Inferior parietal cortex (tissue), 1 donor: ENCODE measurements at regions not wholly inside any gene's neighbourhood (a gene's known extent, or its start where the extent isn't known, plus 50 kb on each side); places are given as distances from the start of the nearest gene placed in this dataset.
"Not testable (repeated sequence)": the region's sequence is repeated elsewhere in the genome, so short reads cannot be mapped to it uniquely, and the experiment has no call there.

Experiments
- DNase-seq: peaks from one replicate; pipeline ENCODE4 v3.0.0-alpha.2; 2016; ENCODE audit errors: extremely low spot score

DNA sequence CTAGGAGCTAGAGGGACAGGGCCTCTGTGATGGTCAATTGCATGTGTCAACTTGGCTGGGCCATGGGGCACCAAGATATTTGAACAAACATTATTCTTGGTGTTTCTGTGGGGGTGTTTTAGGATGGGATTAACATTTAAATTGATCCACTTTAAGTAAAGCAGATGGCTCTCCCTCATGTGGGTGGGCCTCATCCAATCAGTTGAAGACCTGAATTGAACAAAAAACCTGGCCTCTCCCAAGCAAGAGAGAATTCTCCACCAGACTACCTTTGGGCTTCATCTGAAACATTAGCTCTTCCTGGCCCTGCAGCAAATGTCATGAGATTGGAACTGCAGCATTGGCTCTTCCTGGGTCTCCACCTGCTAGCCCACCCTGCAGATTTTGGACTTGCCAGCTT is 207.1 kb upstream of the ATP6AP2 start:
- DNase-seq = no peak

DNA sequence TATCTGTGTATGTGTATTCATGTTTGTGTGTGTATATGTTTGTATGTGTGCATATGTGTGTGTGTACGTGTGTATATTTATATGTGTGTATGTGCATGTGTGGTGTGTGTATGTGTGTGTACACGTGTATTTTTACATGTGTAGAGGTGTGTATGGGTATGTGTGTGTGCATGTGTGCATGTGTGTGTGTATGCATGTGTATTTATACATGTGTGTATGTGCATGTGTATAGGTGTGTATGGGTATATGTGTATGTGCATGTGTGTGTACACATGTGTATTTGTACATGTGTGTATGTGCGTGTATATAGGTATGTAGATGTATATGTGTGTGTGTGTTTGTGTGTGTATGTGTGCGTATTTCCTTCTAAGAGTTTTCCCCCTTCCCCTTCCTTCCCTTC is 207.7 kb upstream of the ATP6AP2 start:
- no peak for DNase-seq

DNA sequence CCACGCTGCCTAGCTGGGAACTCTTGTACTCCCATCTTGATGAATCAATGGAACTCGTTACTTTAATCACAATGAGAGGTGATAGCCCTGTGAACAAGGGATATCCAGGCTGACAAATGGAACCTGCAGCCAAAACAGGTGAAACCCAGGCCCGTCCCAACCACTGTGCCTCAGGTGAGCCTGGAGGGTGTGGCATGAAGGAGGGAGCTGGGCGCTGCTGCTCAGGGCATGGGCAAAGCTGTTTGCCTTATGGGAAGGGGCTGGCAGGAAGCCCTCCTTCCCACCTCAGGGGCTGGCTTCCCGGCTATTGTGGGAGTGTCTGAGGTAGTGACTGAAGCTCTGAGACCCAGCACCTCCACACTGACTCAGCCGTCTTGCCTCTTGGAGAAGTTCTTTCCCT is 209.4 kb upstream of the ATP6AP2 start:
- DNase-seq = no peak

DNA sequence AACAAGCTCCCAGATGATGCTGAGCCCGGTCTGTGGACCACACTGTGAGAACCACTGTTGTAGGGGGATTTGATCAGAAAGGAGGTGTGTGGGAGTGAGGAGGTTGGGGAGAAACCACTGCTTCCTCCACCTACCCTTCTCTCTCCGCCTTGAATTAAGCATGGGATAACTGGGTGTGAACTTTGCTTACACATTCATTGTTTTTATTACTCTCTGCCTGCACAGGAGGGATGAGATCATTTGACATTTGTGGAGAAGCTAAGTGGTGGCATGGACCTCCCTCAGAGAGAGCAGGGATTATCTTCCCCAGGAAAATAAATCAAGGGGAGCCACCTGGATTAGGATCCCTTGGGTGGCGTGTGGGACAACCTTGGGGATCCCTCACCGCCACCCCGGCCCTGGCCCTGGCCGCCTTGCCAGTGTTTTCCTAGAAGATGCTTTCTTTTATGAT is 212.1 kb upstream of the ATP6AP2 start:
- no peak for DNase-seq

GRCh38 chrX:40366661-40367060 is 214.1 kb upstream of the ATP6AP2 start:
- no peak for DNase-seq

- not testable (repeated sequence) for DNase-seq
These were observed 218.5 kb upstream of the ATP6AP2 start for GRCh38 chrX:40362291-40362690.

- no peak for DNase-seq
These were observed 220.2 kb upstream of the ATP6AP2 start for GRCh38 chrX:40360557-40360956.

- DNase-seq = no peak
These were observed 221.2 kb upstream of the ATP6AP2 start for GRCh38 chrX:40359593-40359992.

DNA sequence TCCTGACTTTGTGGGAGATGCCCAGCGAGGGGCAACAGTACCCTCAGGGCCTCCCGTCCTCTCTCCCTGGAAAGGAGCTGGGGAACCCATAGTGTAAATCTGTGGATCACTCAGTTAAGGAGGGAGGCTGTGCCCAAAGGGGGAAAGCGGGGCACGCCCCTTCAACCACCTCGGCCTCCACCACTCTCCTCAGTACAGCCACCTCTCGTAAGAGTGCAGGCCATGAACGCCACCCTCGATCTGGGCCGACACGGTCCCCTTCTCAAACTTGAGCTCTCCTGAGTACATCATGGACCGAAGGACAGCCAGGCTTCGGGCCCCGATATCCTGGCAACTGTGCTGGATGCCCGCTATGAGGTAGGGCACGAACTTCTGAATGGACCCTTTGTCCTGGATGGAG is 221.8 kb upstream of the ATP6AP2 start:
- no peak for DNase-seq

DNA sequence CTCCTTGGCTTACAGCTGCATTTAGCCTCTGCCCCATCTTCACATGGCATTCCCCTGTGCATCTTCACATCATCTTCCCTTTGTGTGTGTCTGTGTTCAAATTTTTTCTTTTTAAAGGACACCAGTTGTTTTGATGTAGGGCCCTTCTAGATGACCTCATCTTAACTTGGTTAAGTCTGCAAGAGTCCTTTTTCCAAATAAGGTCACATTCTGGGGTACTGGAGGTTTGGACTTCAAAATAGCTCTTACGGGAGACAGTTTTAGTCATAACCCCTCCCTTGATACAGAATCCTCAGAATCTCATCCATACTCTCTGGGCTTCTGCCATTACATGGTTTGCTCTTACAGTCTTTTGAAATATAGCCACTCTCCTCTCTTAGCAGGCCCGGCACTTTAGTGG is 231.5 kb upstream of the ATP6AP2 start:
- DNase-seq = no peak

DNA sequence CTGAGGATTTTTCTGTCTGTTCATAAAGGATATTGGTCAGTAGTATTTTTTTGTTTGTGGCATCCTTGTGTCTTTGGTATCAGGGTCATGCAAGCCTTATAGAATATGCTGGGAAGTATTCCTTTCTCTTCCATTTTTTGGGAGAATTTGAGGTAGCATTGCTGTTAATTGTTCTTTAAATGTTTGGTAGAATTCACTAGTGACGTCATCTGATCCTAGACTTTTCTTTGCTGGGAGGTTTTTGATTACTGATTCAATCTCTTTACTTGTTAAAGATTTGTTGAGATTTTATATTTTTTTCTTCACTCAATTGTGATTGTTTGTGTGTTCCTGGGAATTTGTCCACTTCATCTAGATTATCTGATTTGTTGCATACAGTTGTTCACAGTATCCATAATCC is 234.4 kb upstream of the ATP6AP2 start:
- DNase-seq = no peak

- no peak for DNase-seq
These were observed 237.5 kb upstream of the ATP6AP2 start for GRCh38 chrX:40343319-40343718.

DNA sequence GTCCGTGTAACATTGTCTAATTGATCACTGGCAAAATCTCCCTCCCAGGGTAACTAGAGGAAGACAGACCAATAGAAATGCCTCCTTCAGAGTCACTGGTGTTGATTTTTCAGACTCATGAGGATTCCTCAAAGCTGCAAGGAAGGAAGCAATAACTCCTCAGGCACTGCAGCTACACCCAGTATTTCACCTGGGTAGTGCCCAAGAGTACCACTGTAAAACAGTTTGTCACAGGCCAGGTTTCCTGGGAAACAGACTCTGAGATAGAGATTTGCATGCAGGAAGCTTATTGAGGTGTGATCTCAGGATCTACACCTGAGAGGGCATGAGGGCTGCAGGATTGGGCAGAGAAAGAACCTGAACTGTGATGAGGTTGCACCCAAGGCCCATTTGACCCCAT is 240.7 kb upstream of the ATP6AP2 start:
- DNase-seq = no peak

- DNase-seq = no peak
These were observed 235.6 kb upstream of the BCOR start for GRCh38 chrX:40333344-40333743.

- DNase-seq = no peak
These were observed 234.0 kb upstream of the BCOR start for GRCh38 chrX:40331762-40332161.

GRCh38 chrX:40331353-40331752 is 233.6 kb upstream of the BCOR start:
- DNase-seq = no peak

DNA sequence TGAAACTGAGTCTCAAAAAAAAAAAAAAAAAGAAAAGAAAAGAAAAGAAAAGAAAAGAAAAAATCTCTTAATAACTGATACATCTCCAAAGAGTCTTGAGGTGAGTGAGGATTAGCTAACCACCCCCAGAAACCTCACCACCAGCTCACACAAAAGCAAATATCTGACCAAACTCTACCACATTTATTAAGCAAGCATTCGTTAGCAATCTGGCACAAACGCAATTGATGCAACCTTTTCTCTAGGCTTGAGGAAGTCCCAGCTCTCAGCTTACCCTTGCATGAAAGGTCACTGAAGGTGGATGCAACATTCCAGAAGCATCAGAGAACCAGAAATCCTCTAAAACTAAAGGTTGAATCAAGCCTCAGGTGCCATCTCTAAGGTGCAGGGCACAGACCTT is 231.9 kb upstream of the BCOR start:
- DNase-seq = no peak

DNA sequence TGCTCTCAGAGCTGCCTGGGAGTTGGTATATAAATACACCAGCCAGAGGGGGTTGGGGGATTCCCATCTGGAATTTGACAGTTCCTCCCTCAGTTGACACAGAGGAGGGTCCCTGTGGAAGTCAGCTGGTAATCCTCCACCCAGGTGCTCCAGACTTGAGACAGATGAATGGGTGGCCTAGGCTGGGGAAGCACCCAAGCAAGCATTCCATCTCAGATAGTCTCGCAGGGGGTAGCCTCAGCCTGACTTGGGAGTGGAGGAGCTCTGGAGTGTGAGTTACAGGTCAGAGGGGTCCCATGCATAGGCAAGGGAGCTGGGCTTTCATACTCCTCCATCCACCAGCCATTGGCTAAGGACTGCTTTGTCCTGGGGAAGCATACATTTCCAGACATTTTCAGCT is 229.3 kb upstream of the BCOR start:
- DNase-seq = no peak

GRCh38 chrX:40326186-40326965 is 228.6 kb upstream of the BCOR start:
- DNase-seq = no peak

DNA sequence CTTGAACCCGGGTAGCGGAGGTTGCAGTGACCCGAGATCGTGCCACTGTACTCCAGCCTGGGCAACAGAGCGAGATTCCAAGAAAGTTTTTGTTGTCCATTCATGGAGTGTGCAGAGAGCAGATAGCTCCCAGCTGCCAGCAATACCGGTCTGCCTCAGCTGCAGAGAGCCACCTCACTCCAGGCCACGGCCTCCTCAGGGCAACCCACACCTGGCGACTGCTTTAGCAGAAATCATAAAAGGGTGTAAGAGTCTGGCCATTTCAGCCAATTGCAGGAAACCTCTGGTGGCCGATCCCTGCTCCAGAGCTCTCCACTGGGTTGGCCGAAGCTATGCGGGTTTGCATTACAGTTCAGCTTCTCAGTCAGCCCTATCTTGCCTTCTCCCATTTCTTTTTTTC is 227.4 kb upstream of the BCOR start:
- no peak for DNase-seq

DNA sequence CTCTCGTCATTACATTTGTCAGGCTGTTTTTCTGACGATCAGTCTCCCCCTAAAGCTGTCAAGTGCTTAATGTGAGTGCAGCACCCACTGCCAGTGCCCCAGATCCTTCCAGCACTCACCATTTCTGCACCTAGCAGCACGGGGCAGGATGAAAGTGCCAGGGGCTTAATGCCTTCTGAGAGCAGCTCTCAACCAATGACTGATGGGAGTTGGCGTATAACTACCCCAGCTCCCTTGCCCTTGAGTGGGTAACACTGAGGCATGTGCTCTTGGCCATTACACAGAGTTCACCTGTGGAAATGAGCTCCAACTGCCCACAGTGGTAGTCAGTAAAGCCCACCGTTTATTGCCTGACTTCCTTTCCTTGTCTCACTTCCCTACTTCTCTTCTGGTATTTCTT is 226.2 kb upstream of the BCOR start:
- no peak for DNase-seq

DNA sequence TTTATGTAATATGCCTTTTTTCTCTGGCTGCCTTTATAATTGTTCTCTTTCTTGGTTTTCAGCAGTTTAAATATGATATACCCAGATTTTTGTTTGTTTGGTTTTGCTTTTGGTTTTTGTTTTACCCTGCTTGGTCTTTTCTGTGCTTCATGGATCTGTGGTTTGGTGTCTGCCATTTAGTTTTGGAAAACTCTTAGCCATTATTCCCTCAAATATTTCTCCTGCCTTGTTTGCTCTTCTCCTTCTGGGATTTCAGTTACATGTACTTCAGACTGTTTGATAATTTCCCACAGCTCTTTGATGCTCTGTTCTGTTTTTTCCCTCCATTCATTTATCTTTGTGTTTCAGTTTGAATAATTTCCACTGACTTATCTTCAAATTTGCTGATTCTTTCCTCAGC is 223.1 kb upstream of the BCOR start:
- no peak for DNase-seq

DNA sequence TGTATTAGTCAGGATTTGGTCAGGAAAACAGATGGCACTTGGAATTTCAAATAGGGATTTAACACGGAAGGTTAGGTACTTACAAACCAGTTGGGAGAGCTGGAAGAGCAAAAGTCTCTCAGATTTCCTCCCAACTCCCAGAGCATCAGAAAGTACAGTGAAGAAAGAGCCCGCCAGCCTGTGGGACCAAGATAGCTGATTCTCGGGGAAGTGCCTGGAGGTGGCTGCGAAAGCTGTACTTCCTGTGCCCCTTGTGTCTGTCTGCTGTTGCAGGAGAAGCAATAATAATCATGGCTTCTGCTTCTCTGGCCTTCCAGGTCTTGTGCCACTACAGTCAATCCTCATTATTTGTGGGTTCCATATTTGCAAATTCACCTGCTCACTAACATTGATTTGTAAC is 221.0 kb upstream of the BCOR start:
- DNase-seq = no peak

GRCh38 chrX:40318076-40318475 is 220.3 kb upstream of the BCOR start:
- DNase-seq = no peak
